ENCODE measurements at regions not wholly inside any gene's neighbourhood (a gene's known extent, or its start where the extent isn't known, plus 50 kb on each side); places are given as distances from the start of the nearest gene placed in this dataset.
"Not testable (repeated sequence)": the region's sequence is repeated elsewhere in the genome, so short reads cannot be mapped to it uniquely, and the experiment has no call there.

GRCh38 chr5:92889140-92889539, 691.9 kb downstream of the NR2F1-AS1 start:
- no peak for DNase-seq (ENCODE audit: low read depth in 2 of 3, low spot score in 1 of 3)

GRCh38 chr5:92887254-92887653, 693.8 kb downstream of the NR2F1-AS1 start:
- DNase-seq (ENCODE audit: low read depth in 2 of 3, low spot score in 1 of 3): no peak

GRCh38 chr5:92886751-92887150, 694.3 kb downstream of the NR2F1-AS1 start:
- no peak for DNase-seq (ENCODE audit: low read depth in 2 of 3, low spot score in 1 of 3)

GRCh38 chr5:92885950-92886349, 695.1 kb downstream of the NR2F1-AS1 start:
- no peak for DNase-seq (ENCODE audit: low read depth in 2 of 3, low spot score in 1 of 3)

- no peak for DNase-seq (ENCODE audit: low read depth in 2 of 3, low spot score in 1 of 3)
Measured at GRCh38 chr5:92884469-92884868, 696.5 kb downstream of the NR2F1-AS1 start.

- DNase-seq (ENCODE audit: low read depth in 2 of 3, low spot score in 1 of 3): no peak
Measured at GRCh38 chr5:92879806-92880543, 701.0 kb downstream of the NR2F1-AS1 start.

GRCh38 chr5:92874790-92875189, 706.2 kb downstream of the NR2F1-AS1 start:
- DNase-seq (ENCODE audit: low read depth in 2 of 3, low spot score in 1 of 3): no peak

GRCh38 chr5:92868442-92868841, 712.6 kb downstream of the NR2F1-AS1 start:
- no peak for DNase-seq (ENCODE audit: low read depth in 2 of 3, low spot score in 1 of 3)

GRCh38 chr5:92864591-92864990, 716.4 kb downstream of the NR2F1-AS1 start:
- no peak for DNase-seq (ENCODE audit: low read depth in 2 of 3, low spot score in 1 of 3)

- DNase-seq (ENCODE audit: low read depth in 2 of 3, low spot score in 1 of 3): no peak
Measured at GRCh38 chr5:92863666-92864065, 717.4 kb downstream of the NR2F1-AS1 start.

GRCh38 chr5:92861531-92862285, 719.3 kb downstream of the NR2F1-AS1 start:
- no peak for DNase-seq (ENCODE audit: low read depth in 2 of 3, low spot score in 1 of 3)

GRCh38 chr5:92860061-92860460, 721.0 kb downstream of the NR2F1-AS1 start:
- DNase-seq (ENCODE audit: low read depth in 2 of 3, low spot score in 1 of 3): no peak

GRCh38 chr5:92852219-92852618, 728.8 kb downstream of the NR2F1-AS1 start:
- no peak for DNase-seq (ENCODE audit: low read depth in 2 of 3, low spot score in 1 of 3)

GRCh38 chr5:92850886-92851285, 730.1 kb downstream of the NR2F1-AS1 start:
- no peak for DNase-seq (ENCODE audit: low read depth in 2 of 3, low spot score in 1 of 3)

- DNase-seq (ENCODE audit: low read depth in 2 of 3, low spot score in 1 of 3): no peak
Measured at GRCh38 chr5:92849756-92850155, 731.3 kb downstream of the NR2F1-AS1 start.

GRCh38 chr5:92841604-92842155, 739.3 kb downstream of the NR2F1-AS1 start:
- DNase-seq (ENCODE audit: low read depth in 2 of 3, low spot score in 1 of 3): no peak

- no peak for DNase-seq (ENCODE audit: low read depth in 2 of 3, low spot score in 1 of 3)
Measured at GRCh38 chr5:92838253-92838652, 742.8 kb downstream of the NR2F1-AS1 start.

GRCh38 chr5:92836855-92837755, 743.9 kb downstream of the NR2F1-AS1 start:
- DNase-seq (ENCODE audit: low read depth in 2 of 3, low spot score in 1 of 3): no peak

GRCh38 chr5:92835712-92836111, 745.3 kb downstream of the NR2F1-AS1 start:
- DNase-seq (ENCODE audit: low read depth in 2 of 3, low spot score in 1 of 3): no peak

GRCh38 chr5:92823551-92823950, 757.5 kb downstream of the NR2F1-AS1 start:
- not testable (repeated sequence) for DNase-seq (ENCODE audit: low read depth in 2 of 3, low spot score in 1 of 3)

GRCh38 chr5:92822183-92822582, 758.8 kb downstream of the NR2F1-AS1 start:
- no peak for DNase-seq (ENCODE audit: low read depth in 2 of 3, low spot score in 1 of 3)

All from stimulated activated CD4-positive, alpha-beta T cell treated with anti-CD3 and anti-CD28 coated beads, Interleukin-12 subunit alpha, Interleukin-12 subunit beta, amount 100 ng/mL, for 48 hours (primary cell).